Neural cell (in vitro differentiated cells): ENCODE measurements at regions not wholly inside any gene's neighbourhood (a gene's known extent, or its start where the extent isn't known, plus 50 kb on each side); places are given as distances from the start of the nearest gene placed in this dataset.

ENCODE experiments used
- EP300 ChIP-seq: fragments of 450-650 bp; conservative IDR thresholded peaks from 2 replicates; pipeline ENCODE4 v1.6.1; 2014; ENCODE audit warnings: antibody characterized with exemption, mild to moderate bottlenecking, moderate library complexity; ENCODE audit not compliant: poor library complexity, severe bottlenecking
- RAD21 ChIP-seq: fragments of 450-650 bp; conservative IDR thresholded peaks from 2 replicates; pipeline ENCODE4 v1.6.1; 2014; ENCODE audit warnings: antibody characterized with exemption, mild to moderate bottlenecking, moderate library complexity
- REST ChIP-seq: IDR thresholded peaks from 2 replicates; pipeline ENCODE4 v1.6.1; 2012; ENCODE audit warnings: borderline replicate concordance
- TF ChIP-seq, protein P1 (sequence below): fragments of 450-650 bp; IDR thresholded peaks from 2 replicates; pipeline ENCODE4 v1.5.1; 2014; ENCODE audit warnings: antibody characterized with exemption, mild to moderate bottlenecking, moderate library complexity; ENCODE audit not compliant: poor library complexity, severe bottlenecking

DNA sequence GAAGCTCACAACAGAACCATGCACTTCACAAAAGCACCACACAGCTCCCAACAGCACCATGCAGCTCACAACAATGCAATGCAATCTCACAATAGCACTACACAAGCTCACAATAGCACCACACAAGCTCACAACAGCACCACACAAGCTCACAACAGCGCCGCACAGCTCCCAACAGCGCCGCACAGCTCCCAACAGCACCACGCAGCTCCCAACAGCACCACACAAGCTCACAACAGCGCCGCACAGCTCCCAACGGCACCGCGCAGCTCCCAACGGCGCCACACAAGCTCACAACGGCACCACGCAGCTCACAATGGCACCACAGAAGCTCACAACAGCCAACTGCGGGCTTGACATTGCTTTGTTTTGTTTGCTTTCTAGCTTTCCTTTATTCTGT is 198.1 kb downstream of the DLL1 start:
- TF ChIP-seq REST (no peak), EP300 (no peak), RAD21 (no peak)
- TF ChIP-seq, protein P1, sequence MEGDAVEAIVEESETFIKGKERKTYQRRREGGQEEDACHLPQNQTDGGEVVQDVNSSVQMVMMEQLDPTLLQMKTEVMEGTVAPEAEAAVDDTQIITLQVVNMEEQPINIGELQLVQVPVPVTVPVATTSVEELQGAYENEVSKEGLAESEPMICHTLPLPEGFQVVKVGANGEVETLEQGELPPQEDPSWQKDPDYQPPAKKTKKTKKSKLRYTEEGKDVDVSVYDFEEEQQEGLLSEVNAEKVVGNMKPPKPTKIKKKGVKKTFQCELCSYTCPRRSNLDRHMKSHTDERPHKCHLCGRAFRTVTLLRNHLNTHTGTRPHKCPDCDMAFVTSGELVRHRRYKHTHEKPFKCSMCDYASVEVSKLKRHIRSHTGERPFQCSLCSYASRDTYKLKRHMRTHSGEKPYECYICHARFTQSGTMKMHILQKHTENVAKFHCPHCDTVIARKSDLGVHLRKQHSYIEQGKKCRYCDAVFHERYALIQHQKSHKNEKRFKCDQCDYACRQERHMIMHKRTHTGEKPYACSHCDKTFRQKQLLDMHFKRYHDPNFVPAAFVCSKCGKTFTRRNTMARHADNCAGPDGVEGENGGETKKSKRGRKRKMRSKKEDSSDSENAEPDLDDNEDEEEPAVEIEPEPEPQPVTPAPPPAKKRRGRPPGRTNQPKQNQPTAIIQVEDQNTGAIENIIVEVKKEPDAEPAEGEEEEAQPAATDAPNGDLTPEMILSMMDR: no peak
